Transverse colon (tissue), 4 donors: ENCODE measurements at regions not wholly inside any gene's neighbourhood (a gene's known extent, or its start where the extent isn't known, plus 50 kb on each side); places are given as distances from the start of the nearest gene placed in this dataset.

Experiments used
- EP300 ChIP-seq: sonication (generic); formaldehyde crosslinking; IDR thresholded peaks from one replicate; pipeline ENCODE4 v1.6.1; 2017; ENCODE audit warnings: antibody characterized with exemption, low read depth
- POLR2A ChIP-seq: fragments of 450-650 bp; IDR thresholded peaks from one replicate; pipeline ENCODE4 v1.6.1; 2016; ENCODE audit warnings: antibody characterized with exemption, mild to moderate bottlenecking, moderate library complexity
- POLR2AphosphoS5 ChIP-seq, 3 donors: sonication (generic); formaldehyde crosslinking; IDR thresholded peaks; one replicate each; pipeline ENCODE4 v1.6.1; 2016; ENCODE audit warnings: antibody characterized with exemption in 3 of 3
- TF ChIP-seq, protein P1 (sequence below), 5 experiments: fragments of 200-600 bp in 3 of 5; fragments of 450-650 bp in 2 of 5; sonication (generic) in 3 of 5; IDR thresholded peaks; 1 replicate in 2 of 5; 2 replicates in 3 of 5; pipeline ENCODE4 v1.5.1; 2016 to 2017; ENCODE audit warnings: antibody characterized with exemption in 5 of 5, inconsistent platforms in 3 of 5, mild to moderate bottlenecking in 2 of 5, moderate library complexity in 1 of 5

- TF ChIP-seq POLR2AphosphoS5 (IDR thresholded peaks at IDR 0.05) = no peak
- TF ChIP-seq POLR2A = no peak
- no peak for TF ChIP-seq EP300
- TF ChIP-seq, protein P1, sequence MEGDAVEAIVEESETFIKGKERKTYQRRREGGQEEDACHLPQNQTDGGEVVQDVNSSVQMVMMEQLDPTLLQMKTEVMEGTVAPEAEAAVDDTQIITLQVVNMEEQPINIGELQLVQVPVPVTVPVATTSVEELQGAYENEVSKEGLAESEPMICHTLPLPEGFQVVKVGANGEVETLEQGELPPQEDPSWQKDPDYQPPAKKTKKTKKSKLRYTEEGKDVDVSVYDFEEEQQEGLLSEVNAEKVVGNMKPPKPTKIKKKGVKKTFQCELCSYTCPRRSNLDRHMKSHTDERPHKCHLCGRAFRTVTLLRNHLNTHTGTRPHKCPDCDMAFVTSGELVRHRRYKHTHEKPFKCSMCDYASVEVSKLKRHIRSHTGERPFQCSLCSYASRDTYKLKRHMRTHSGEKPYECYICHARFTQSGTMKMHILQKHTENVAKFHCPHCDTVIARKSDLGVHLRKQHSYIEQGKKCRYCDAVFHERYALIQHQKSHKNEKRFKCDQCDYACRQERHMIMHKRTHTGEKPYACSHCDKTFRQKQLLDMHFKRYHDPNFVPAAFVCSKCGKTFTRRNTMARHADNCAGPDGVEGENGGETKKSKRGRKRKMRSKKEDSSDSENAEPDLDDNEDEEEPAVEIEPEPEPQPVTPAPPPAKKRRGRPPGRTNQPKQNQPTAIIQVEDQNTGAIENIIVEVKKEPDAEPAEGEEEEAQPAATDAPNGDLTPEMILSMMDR (IDR thresholded peaks at IDR 0.05) = no peak
Measured at GRCh38 chr20:4383961-4384360, 134.9 kb upstream of the ADRA1D start.
